Endothelial cell of umbilical vein (primary cell): ENCODE measurements at regions not wholly inside any gene's neighbourhood (a gene's known extent, or its start where the extent isn't known, plus 50 kb on each side); places are given as distances from the start of the nearest gene placed in this dataset.

Experiments
- EZH2 ChIP-seq: IDR thresholded peaks from 2 replicates; pipeline ENCODE4 v1.6.1; 2012; ENCODE audit warnings: borderline replicate concordance, low read depth, mild to moderate bottlenecking, moderate library complexity, low read length, inconsistent platforms; ENCODE audit not compliant: severe bottlenecking
- MAX ChIP-seq: IDR thresholded peaks from 2 replicates; pipeline ENCODE4 v1.6.1; 2011; ENCODE audit not compliant: insufficient read depth, insufficient read length
- MYC ChIP-seq: IDR thresholded peaks from one replicate; pipeline ENCODE4 v1.6.1; 2011; ENCODE audit warnings: mild to moderate bottlenecking, low read depth, low read length
- POLR2A ChIP-seq: IDR thresholded peaks from 2 replicates; pipeline ENCODE4 v1.6.1; 2012; ENCODE audit warnings: low read depth, mild to moderate bottlenecking, control low read depth, low read length
- TF ChIP-seq, protein P1 (sequence below), 2 donors: IDR thresholded peaks; 1 replicate in 1 of 2; 2 replicates in 1 of 2; pipeline ENCODE4 v1.5.1; 2011; ENCODE audit warnings: low read length in 2 of 2, mild to moderate bottlenecking in 2 of 2, moderate library complexity in 2 of 2, control low read depth in 1 of 2, inconsistent platforms in 1 of 2, low read depth in 1 of 2; ENCODE audit not compliant: insufficient read depth in 1 of 2; ENCODE audit errors: extremely low read depth in 1 of 2

GRCh38 chr11:72524711-72525110 lies 90.4 kb upstream of the CLPB start:
- TF ChIP-seq POLR2A = no peak
- TF ChIP-seq, protein P1, sequence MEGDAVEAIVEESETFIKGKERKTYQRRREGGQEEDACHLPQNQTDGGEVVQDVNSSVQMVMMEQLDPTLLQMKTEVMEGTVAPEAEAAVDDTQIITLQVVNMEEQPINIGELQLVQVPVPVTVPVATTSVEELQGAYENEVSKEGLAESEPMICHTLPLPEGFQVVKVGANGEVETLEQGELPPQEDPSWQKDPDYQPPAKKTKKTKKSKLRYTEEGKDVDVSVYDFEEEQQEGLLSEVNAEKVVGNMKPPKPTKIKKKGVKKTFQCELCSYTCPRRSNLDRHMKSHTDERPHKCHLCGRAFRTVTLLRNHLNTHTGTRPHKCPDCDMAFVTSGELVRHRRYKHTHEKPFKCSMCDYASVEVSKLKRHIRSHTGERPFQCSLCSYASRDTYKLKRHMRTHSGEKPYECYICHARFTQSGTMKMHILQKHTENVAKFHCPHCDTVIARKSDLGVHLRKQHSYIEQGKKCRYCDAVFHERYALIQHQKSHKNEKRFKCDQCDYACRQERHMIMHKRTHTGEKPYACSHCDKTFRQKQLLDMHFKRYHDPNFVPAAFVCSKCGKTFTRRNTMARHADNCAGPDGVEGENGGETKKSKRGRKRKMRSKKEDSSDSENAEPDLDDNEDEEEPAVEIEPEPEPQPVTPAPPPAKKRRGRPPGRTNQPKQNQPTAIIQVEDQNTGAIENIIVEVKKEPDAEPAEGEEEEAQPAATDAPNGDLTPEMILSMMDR (IDR thresholded peaks at IDR 0.05; ENCODE audit: extremely low read depth in 1 of 2, insufficient read depth in 1 of 2, low read depth in 1 of 2, low read length in 2 of 2) = no peak
- TF ChIP-seq MAX = no peak
- TF ChIP-seq EZH2 = no peak
- TF ChIP-seq MYC = no peak
